Omental fat pad (tissue), 3 donors: ENCODE measurements at regions not wholly inside any gene's neighbourhood (a gene's known extent, or its start where the extent isn't known, plus 50 kb on each side); places are given as distances from the start of the nearest gene placed in this dataset.

Source experiments
- ATAC-seq: fragments of 150-250 bp; one replicate; pipeline ENCODE4 v1.9.1; 2016; ENCODE audit warnings: mild to moderate bottlenecking, moderate library complexity; ENCODE audit not compliant: low FRiP score
- DNase-seq: peaks from one replicate; pipeline ENCODE4 v3.0.0-alpha.2; 2019; ENCODE audit warnings: low spot score
- TF ChIP-seq, protein P1 (sequence below), 3 donors: fragments of 450-650 bp; IDR thresholded peaks; one replicate each; pipeline ENCODE4 v1.5.1; 2016 to 2017; ENCODE audit warnings: antibody characterized with exemption in 3 of 3, mild to moderate bottlenecking in 3 of 3, moderate library complexity in 2 of 3

DNA sequence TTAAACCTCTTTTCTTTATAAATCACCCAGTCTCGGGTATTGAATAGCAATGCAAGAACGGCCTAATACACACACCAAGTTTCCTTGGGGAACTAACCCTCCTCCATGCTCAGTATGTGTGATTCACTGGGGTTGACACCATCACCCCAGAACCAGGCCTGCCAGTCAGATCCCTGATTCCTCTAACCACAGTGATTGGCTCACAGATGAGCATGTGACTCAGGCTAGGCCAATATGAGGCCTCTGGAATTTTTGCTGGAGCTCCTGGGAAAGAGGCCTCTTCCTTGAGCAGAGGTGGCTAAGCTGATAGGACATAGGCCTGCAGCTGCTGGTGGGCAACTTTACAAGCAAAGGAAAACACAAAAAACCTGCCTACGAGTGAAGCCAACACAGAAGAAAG, 74.7 kb upstream of the ZBTB40 start:
- no peak for ATAC-seq
- TF ChIP-seq, protein P1, sequence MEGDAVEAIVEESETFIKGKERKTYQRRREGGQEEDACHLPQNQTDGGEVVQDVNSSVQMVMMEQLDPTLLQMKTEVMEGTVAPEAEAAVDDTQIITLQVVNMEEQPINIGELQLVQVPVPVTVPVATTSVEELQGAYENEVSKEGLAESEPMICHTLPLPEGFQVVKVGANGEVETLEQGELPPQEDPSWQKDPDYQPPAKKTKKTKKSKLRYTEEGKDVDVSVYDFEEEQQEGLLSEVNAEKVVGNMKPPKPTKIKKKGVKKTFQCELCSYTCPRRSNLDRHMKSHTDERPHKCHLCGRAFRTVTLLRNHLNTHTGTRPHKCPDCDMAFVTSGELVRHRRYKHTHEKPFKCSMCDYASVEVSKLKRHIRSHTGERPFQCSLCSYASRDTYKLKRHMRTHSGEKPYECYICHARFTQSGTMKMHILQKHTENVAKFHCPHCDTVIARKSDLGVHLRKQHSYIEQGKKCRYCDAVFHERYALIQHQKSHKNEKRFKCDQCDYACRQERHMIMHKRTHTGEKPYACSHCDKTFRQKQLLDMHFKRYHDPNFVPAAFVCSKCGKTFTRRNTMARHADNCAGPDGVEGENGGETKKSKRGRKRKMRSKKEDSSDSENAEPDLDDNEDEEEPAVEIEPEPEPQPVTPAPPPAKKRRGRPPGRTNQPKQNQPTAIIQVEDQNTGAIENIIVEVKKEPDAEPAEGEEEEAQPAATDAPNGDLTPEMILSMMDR (IDR thresholded peaks at IDR 0.05): no peak
- no peak for DNase-seq

DNA sequence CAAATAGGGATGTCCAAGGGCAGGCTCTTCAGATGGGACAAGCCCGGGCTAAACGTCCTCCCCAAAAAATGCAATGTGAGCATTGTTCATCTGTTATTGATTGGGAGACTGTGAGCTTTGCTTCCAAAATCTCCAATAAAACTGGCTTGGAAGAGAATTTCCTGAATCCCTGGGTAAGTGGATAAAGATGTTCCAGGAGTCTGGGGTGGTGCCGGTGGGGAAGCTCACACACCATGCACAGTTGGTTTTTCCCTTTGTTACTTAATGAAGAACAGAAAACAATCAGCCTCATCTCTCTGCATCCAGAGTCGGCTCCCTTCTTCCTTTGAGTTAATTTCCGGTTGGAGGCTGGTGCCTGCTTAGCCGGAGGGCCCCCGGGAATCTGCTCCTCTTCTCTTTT, 72.1 kb upstream of the ZBTB40 start:
- TF ChIP-seq, protein P1 (IDR thresholded peaks at IDR 0.05): no peak
- DNase-seq (no peak), ATAC-seq (no peak)

GRCh38 chr1:22380024-22380785, 71.4 kb upstream of the ZBTB40 start:
- DNase-seq: no peak
- no peak for ATAC-seq
- TF ChIP-seq, protein P1 (IDR thresholded peaks at IDR 0.05): no peak

GRCh38 chr1:22383526-22384294, 67.9 kb upstream of the ZBTB40 start:
- TF ChIP-seq, protein P1 (IDR thresholded peaks at IDR 0.05): no peak
- ATAC-seq (no peak), DNase-seq (no peak)

GRCh38 chr1:22385537-22385936, 66.1 kb upstream of the ZBTB40 start:
- TF ChIP-seq, protein P1 (IDR thresholded peaks at IDR 0.05): no peak
- ATAC-seq: no peak

DNA sequence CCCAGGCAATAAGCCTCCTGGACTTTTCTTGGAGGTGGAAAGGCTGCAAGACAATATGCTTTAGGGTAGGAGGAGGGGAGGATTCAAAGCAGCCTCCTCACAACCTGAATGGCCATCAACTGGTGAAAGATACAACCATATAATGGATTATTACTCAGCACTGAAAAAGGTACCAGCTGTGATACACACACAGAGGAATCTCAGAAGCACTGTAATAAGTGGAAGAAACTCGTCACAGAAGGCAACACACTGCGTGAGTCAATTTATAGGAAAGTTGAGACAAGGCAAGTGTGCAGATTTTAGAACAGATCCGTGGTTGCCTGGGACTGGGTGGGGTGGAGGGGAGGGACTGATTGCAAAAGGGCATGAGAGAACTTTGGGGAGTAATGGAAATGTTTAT, 64.9 kb upstream of the ZBTB40 start:
- TF ChIP-seq, protein P1 (IDR thresholded peaks at IDR 0.05): no peak
- DNase-seq (no peak), ATAC-seq (no peak)

More at GRCh38 chr1:22385537-22385936, 66.1 kb upstream of the ZBTB40 start:
- DNase-seq: no peak
